GM23338 (cell line): ENCODE measurements at regions not wholly inside any gene's neighbourhood (a gene's known extent, or its start where the extent isn't known, plus 50 kb on each side); places are given as distances from the start of the nearest gene placed in this dataset.

Experiments used
- ATAC-seq: fragments of 200-7000 bp; cut with Tn5 transposase; 3 replicates; pipeline ENCODE4 v1.9.1; 2020
- DNase-seq: peaks from one replicate; pipeline ENCODE4 v3.0.0-alpha.2; 2015; ENCODE audit warnings: low spot score
- H2AFZ ChIP-seq: fragments of 200-600 bp; sonication (generic); 2 replicates; pipeline ENCODE4 v1.8.0; 2016; ENCODE audit warnings: antibody characterized with exemption, mild to moderate bottlenecking, moderate library complexity
- H3F3A ChIP-seq: fragments of 200-600 bp; sonication (generic); replicated peaks from 2 replicates; pipeline ENCODE4 v1.8.0; 2017; ENCODE audit warnings: antibody characterized with exemption, mixed run types, low read depth
- H3K27ac ChIP-seq: fragments of 200-600 bp; sonication (generic); 2 replicates; pipeline ENCODE4 v1.6.1; 2016; ENCODE audit warnings: low read depth
- H3K27me3 ChIP-seq: fragments of 200-600 bp; sonication (generic); 2 replicates; pipeline ENCODE4 v1.8.0; 2016; ENCODE audit warnings: mild to moderate bottlenecking, mixed run types, moderate library complexity; ENCODE audit not compliant: insufficient read depth
- H3K36me3 ChIP-seq: fragments of 200-600 bp; sonication (generic); 2 replicates; pipeline ENCODE4 v1.8.0; 2016; ENCODE audit warnings: mild to moderate bottlenecking; ENCODE audit not compliant: insufficient read depth
- H3K4me1 ChIP-seq: fragments of 200-600 bp; sonication (generic); 2 replicates; pipeline ENCODE4 v1.8.0; 2016; ENCODE audit warnings: mild to moderate bottlenecking, moderate library complexity; ENCODE audit not compliant: insufficient read depth
- H3K4me2 ChIP-seq: fragments of 200-600 bp; sonication (generic); 2 replicates; pipeline ENCODE4 v1.7.1; 2017; ENCODE audit warnings: mixed run types
- H3K4me3 ChIP-seq: fragments of 200-600 bp; sonication (generic); 2 replicates; pipeline ENCODE4 v1.6.1; 2016; ENCODE audit warnings: mixed run types
- H3K79me2 ChIP-seq: fragments of 200-600 bp; sonication (generic); replicated peaks from 2 replicates; pipeline ENCODE4 v1.8.0; 2017; ENCODE audit warnings: mild to moderate bottlenecking; ENCODE audit not compliant: insufficient read depth
- H3K9me2 ChIP-seq: fragments of 200-600 bp; sonication (generic); 2 replicates; pipeline ENCODE4 v1.8.0; 2017; ENCODE audit not compliant: insufficient read depth
- H4K20me1 ChIP-seq: fragments of 200-600 bp; sonication (generic); replicated peaks from 2 replicates; pipeline ENCODE4 v1.8.0; 2017; ENCODE audit warnings: mild to moderate bottlenecking; ENCODE audit not compliant: insufficient read depth
- H3K27ac Mint-ChIP-seq: 2 replicates; pipeline ENCODE4 v1.8.0; 2020; ENCODE audit warnings: inconsistent platforms, mild to moderate bottlenecking, moderate library complexity, mixed read lengths
- H3K27me3 Mint-ChIP-seq: 3 replicates; pipeline ENCODE4 v1.8.0; 2022; ENCODE audit warnings: low read depth, mild to moderate bottlenecking, moderate library complexity, mixed read lengths, inconsistent platforms; ENCODE audit not compliant: insufficient read depth, poor library complexity
- H3K36me3 Mint-ChIP-seq: 3 replicates; pipeline ENCODE4 v1.8.0; 2021; ENCODE audit warnings: low read depth, mild to moderate bottlenecking, inconsistent platforms, moderate library complexity, mixed read lengths
- H3K4me1 Mint-ChIP-seq: 3 replicates; pipeline ENCODE4 v1.8.0; 2020; ENCODE audit warnings: mild to moderate bottlenecking, inconsistent platforms, mixed read lengths
- H3K4me3 Mint-ChIP-seq: 3 replicates; pipeline ENCODE4 v1.8.0; 2021; ENCODE audit warnings: moderate library complexity, mild to moderate bottlenecking, inconsistent platforms, mixed read lengths
- H3K9me3 Mint-ChIP-seq: 3 replicates; pipeline ENCODE4 v1.8.0; 2020; ENCODE audit warnings: moderate library complexity, mild to moderate bottlenecking, inconsistent platforms, mixed read lengths
- CREB1 ChIP-seq: fragments of 250-450 bp; sonication (Bioruptor Pico); IDR thresholded peaks from 2 replicates; pipeline ENCODE4 v1.5.0; 2020; ENCODE audit warnings: low read depth, mild to moderate bottlenecking, moderate library complexity
- EZH2 ChIP-seq: fragments of 200-600 bp; sonication (generic); IDR thresholded peaks from one replicate; pipeline ENCODE4 v1.8.0; 2017; ENCODE audit warnings: antibody characterized with exemption, mild to moderate bottlenecking, low read depth; ENCODE audit not compliant: unreplicated experiment
- EZH2phosphoT487 ChIP-seq: fragments of 200-600 bp; sonication (generic); IDR thresholded peaks from one replicate; pipeline ENCODE4 v1.8.1; 2018; ENCODE audit warnings: antibody characterized with exemption; ENCODE audit not compliant: unreplicated experiment
- JUNB ChIP-seq: IDR thresholded peaks from one replicate; pipeline ENCODE4 v1.6.1; 2016; ENCODE audit warnings: antibody characterized with exemption; ENCODE audit not compliant: unreplicated experiment
- NANOG ChIP-seq: IDR thresholded peaks from 2 replicates; pipeline ENCODE4 v1.6.1; 2016; ENCODE audit warnings: antibody characterized with exemption, borderline replicate concordance
- POLR2AphosphoS5 ChIP-seq: IDR thresholded peaks from 2 replicates; pipeline ENCODE4 v1.6.1; 2016; ENCODE audit warnings: antibody characterized with exemption, low read depth
- STAT1 ChIP-seq: IDR thresholded peaks from one replicate; pipeline ENCODE4 v1.6.1; 2016; ENCODE audit warnings: antibody characterized with exemption; ENCODE audit not compliant: unreplicated experiment
- ZNF114 ChIP-seq: fragments of 250-450 bp; sonication (Bioruptor Pico); IDR thresholded peaks from 2 replicates; pipeline ENCODE4 v1.5.0; 2020; ENCODE audit warnings: mild to moderate bottlenecking, moderate library complexity
- ZNF462 ChIP-seq: fragments of 250-450 bp; sonication (Bioruptor Pico); IDR thresholded peaks from 2 replicates; pipeline ENCODE4 v1.5.0; 2020; ENCODE audit warnings: mild to moderate bottlenecking, moderate library complexity
- TF ChIP-seq, protein P1 (sequence below): IDR thresholded peaks from one replicate; pipeline ENCODE4 v1.6.1; 2018; ENCODE audit warnings: antibody characterized with exemption; ENCODE audit not compliant: unreplicated experiment
- TF ChIP-seq, protein P2 (sequence below), 2 experiments: fragments of 200-600 bp in 1 of 2; sonication (generic) in 1 of 2; conservative IDR thresholded peaks; 2 replicates each; pipeline versions ENCODE4 v1.5.1 to v1.6.1; 2016 to 2017; ENCODE audit warnings: antibody characterized with exemption in 2 of 2, low read depth in 2 of 2, mild to moderate bottlenecking in 2 of 2, moderate library complexity in 1 of 2

- H3K27ac ChIP-seq: no peak overlapping the region
- H3K4me2 ChIP-seq: no peak overlapping the region
- Mint-ChIP-seq H3K27ac (no peak overlapping the region), H3K9me3 (peaks cover 7% of the 10 kb centered on the region), H3K4me1 (peaks cover 19% of the 10 kb centered on the region), H3K36me3 (0 out of 3 replicates have a peak, but pooled peaks cover 4% of the 10 kb centered on the region), H3K27me3 (peaks cover 15% of the 10 kb centered on the region), H3K4me3 (no peak overlapping the region)
- H2AFZ ChIP-seq: peak overlapping the region; percentile 99
- ATAC-seq (no peak), DNase-seq (no peak)
- H3K4me1 ChIP-seq: 0 out of 2 replicates have a peak, but pooled peaks cover 7% of the 10 kb centered on the region
- no peaks in the 10 kb centered on the region for H3F3A ChIP-seq
- H3K79me2 ChIP-seq: no peaks in the 10 kb centered on the region
- no peak overlapping the region for H3K4me3 ChIP-seq
- peaks cover 4% of the 10 kb centered on the region; the same call in 1 of the 2 replicates for H3K9me2 ChIP-seq
- no peaks in the 10 kb centered on the region for H3K27me3 ChIP-seq
- TF ChIP-seq EZH2phosphoT487 (no peak), JUNB (no peak), ZNF114 (CRISPR knock-in tag) (no peak), STAT1 (no peak), NANOG (no peak), EZH2 (no peak), CREB1 (no peak), ZNF462 (no peak), POLR2AphosphoS5 (no peak)
- TF ChIP-seq, protein P1, sequence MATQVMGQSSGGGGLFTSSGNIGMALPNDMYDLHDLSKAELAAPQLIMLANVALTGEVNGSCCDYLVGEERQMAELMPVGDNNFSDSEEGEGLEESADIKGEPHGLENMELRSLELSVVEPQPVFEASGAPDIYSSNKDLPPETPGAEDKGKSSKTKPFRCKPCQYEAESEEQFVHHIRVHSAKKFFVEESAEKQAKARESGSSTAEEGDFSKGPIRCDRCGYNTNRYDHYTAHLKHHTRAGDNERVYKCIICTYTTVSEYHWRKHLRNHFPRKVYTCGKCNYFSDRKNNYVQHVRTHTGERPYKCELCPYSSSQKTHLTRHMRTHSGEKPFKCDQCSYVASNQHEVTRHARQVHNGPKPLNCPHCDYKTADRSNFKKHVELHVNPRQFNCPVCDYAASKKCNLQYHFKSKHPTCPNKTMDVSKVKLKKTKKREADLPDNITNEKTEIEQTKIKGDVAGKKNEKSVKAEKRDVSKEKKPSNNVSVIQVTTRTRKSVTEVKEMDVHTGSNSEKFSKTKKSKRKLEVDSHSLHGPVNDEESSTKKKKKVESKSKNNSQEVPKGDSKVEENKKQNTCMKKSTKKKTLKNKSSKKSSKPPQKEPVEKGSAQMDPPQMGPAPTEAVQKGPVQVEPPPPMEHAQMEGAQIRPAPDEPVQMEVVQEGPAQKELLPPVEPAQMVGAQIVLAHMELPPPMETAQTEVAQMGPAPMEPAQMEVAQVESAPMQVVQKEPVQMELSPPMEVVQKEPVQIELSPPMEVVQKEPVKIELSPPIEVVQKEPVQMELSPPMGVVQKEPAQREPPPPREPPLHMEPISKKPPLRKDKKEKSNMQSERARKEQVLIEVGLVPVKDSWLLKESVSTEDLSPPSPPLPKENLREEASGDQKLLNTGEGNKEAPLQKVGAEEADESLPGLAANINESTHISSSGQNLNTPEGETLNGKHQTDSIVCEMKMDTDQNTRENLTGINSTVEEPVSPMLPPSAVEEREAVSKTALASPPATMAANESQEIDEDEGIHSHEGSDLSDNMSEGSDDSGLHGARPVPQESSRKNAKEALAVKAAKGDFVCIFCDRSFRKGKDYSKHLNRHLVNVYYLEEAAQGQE: no peak
- TF ChIP-seq, protein P2, sequence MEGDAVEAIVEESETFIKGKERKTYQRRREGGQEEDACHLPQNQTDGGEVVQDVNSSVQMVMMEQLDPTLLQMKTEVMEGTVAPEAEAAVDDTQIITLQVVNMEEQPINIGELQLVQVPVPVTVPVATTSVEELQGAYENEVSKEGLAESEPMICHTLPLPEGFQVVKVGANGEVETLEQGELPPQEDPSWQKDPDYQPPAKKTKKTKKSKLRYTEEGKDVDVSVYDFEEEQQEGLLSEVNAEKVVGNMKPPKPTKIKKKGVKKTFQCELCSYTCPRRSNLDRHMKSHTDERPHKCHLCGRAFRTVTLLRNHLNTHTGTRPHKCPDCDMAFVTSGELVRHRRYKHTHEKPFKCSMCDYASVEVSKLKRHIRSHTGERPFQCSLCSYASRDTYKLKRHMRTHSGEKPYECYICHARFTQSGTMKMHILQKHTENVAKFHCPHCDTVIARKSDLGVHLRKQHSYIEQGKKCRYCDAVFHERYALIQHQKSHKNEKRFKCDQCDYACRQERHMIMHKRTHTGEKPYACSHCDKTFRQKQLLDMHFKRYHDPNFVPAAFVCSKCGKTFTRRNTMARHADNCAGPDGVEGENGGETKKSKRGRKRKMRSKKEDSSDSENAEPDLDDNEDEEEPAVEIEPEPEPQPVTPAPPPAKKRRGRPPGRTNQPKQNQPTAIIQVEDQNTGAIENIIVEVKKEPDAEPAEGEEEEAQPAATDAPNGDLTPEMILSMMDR (conservative IDR thresholded peaks at IDR 0.05; ENCODE audit: low read depth in 2 of 2): no peak
- H4K20me1 ChIP-seq: no peaks in the 10 kb centered on the region
- H3K36me3 ChIP-seq: no peaks in the 10 kb centered on the region
Measured at GRCh38 chr20:59470521-59470920, 133.8 kb upstream of the PHACTR3 start.
